ENCODE measurements at regions not wholly inside any gene's neighbourhood (a gene's known extent, or its start where the extent isn't known, plus 50 kb on each side); places are given as distances from the start of the nearest gene placed in this dataset.

GRCh38 chr3:64803469-64803868 is 115.7 kb upstream of the ADAMTS9 start:
- Histone ChIP-seq H3K36me3 (ENCODE audit: control insufficient read depth in 2 of 2, insufficient read depth in 1 of 2, low read length in 2 of 2) (no peaks in the 10 kb centered on the region), H3K27ac (ENCODE audit: extremely low read depth, low read depth, low read length) (no peak overlapping the region), H3K4me1 (ENCODE audit: control insufficient read depth, insufficient read depth, low read length) (no peaks in the 10 kb centered on the region), H3K9me3 (ENCODE audit: control insufficient read depth, insufficient read depth, low read depth, low read length) (no peaks in the 10 kb centered on the region), H3K4me3 (ENCODE audit: low read depth, low read length) (no peak overlapping the region)
- CTCF ChIA-PET: no interaction called here
- POLR2A ChIA-PET: no interaction called here
- TF ChIP-seq BCL11B (tag by site-specific recombination; IDR thresholded peaks at IDR 0.05; ENCODE audit: low read depth) (no peak), SALL2 (tag by site-specific recombination; IDR thresholded peaks at IDR 0.05; ENCODE audit: borderline replicate concordance) (no peak), ZNF777 (tag by site-specific recombination; IDR thresholded peaks at IDR 0.05; ENCODE audit: borderline replicate concordance) (no peak), RBAK (tag by site-specific recombination; IDR thresholded peaks at IDR 0.05) (no peak), ZNF121 (tag by site-specific recombination; IDR thresholded peaks at IDR 0.05) (no peak), ZNF394 (tag by site-specific recombination; IDR thresholded peaks at IDR 0.05; ENCODE audit: borderline replicate concordance) (no peak), ZNF707 (tag by site-specific recombination; IDR thresholded peaks at IDR 0.05) (no peak), ZNF184 (tag by site-specific recombination; IDR thresholded peaks at IDR 0.05) (no peak), KLF16 (tag by site-specific recombination; IDR thresholded peaks at IDR 0.05) (no peak), HOXA7 (CRISPR knock-in tag; IDR thresholded peaks at IDR 0.05; ENCODE audit: borderline replicate concordance) (no peak), ZXDB (tag by site-specific recombination; IDR thresholded peaks at IDR 0.05) (no peak), ZIC2 (tag by site-specific recombination; IDR thresholded peaks at IDR 0.05) (no peak), SP7 (tag by site-specific recombination; IDR thresholded peaks at IDR 0.05) (no peak)

- no peaks in the 10 kb centered on the region for H3K9me3 ChIP-seq (ENCODE audit: control insufficient read depth, insufficient read depth, low read depth, low read length)
- TF ChIP-seq KLF8 (tag by site-specific recombination; IDR thresholded peaks at IDR 0.05) (no peak), ZNF157 (tag by site-specific recombination; IDR thresholded peaks at IDR 0.05) (no peak), GLI2 (tag by site-specific recombination; IDR thresholded peaks at IDR 0.05; ENCODE audit: borderline replicate concordance, low read depth) (no peak), ZBTB20 (tag by site-specific recombination; IDR thresholded peaks at IDR 0.05) (no peak), ZNF433 (tag by site-specific recombination; IDR thresholded peaks at IDR 0.05; ENCODE audit: low read depth) (no peak), ZNF701 (tag by site-specific recombination; IDR thresholded peaks at IDR 0.05) (no peak), KLF1 (tag by site-specific recombination; IDR thresholded peaks at IDR 0.05) (no peak), ZBTB1 (tag by site-specific recombination; IDR thresholded peaks at IDR 0.05) (no peak), PRDM1 (tag by site-specific recombination; IDR thresholded peaks at IDR 0.05) (no peak), ZFP3 (tag by site-specific recombination; IDR thresholded peaks at IDR 0.05; ENCODE audit: low read depth) (no peak), ZFP41 (tag by site-specific recombination; IDR thresholded peaks at IDR 0.05; ENCODE audit: borderline replicate concordance) (no peak), ZNF610 (tag by site-specific recombination; IDR thresholded peaks at IDR 0.05; ENCODE audit: borderline replicate concordance) (no peak), ZNF391 (tag by site-specific recombination; IDR thresholded peaks at IDR 0.05; ENCODE audit: borderline replicate concordance, low read depth) (no peak), ZFHX2 (tag by site-specific recombination; conservative IDR thresholded peaks at IDR 0.05) (no peak), ZBTB6 (tag by site-specific recombination; IDR thresholded peaks at IDR 0.05) (no peak), ZNF692 (tag by site-specific recombination; IDR thresholded peaks at IDR 0.05) (no peak)
- H3K4me1 ChIP-seq (ENCODE audit: control insufficient read depth, insufficient read depth, low read length): no peaks in the 10 kb centered on the region
- CTCF ChIA-PET: no interaction called here
- POLR2A ChIA-PET: no interaction called here
- H3K27ac ChIP-seq (ENCODE audit: extremely low read depth, low read depth, low read length): no peak overlapping the region
- H3K36me3 ChIP-seq (ENCODE audit: control insufficient read depth in 2 of 2, insufficient read depth in 1 of 2, low read length in 2 of 2): no peaks in the 10 kb centered on the region
- H3K4me3 ChIP-seq (ENCODE audit: low read depth, low read length): no peak overlapping the region
These were observed 114.7 kb upstream of the ADAMTS9 start for GRCh38 chr3:64802460-64802859.

Data from HEK293 (cell line).